ENCODE measurements at regions not wholly inside any gene's neighbourhood (a gene's known extent, or its start where the extent isn't known, plus 50 kb on each side); places are given as distances from the start of the nearest gene placed in this dataset.

DNA sequence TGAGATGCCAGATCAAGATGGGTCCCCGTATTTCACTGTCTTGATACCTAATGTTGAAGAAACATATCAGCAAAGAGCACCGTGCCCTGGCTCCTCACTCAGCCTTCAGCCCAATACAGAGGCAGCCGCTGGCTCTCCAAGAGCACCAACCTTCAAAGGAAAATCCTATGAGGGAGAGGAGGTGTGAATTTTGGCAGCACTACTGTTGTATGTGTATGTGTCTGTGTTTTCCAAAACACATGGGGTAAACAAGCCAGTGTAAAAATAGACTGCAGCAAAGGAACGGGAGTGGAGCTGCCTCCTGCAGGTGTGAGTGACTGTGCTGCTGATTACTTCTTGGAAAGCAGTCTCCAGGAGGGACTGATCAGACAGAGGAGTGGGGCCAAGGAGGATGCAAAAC, 194.0 kb upstream of the CDH5 start:
- TF ChIP-seq, protein P1, sequence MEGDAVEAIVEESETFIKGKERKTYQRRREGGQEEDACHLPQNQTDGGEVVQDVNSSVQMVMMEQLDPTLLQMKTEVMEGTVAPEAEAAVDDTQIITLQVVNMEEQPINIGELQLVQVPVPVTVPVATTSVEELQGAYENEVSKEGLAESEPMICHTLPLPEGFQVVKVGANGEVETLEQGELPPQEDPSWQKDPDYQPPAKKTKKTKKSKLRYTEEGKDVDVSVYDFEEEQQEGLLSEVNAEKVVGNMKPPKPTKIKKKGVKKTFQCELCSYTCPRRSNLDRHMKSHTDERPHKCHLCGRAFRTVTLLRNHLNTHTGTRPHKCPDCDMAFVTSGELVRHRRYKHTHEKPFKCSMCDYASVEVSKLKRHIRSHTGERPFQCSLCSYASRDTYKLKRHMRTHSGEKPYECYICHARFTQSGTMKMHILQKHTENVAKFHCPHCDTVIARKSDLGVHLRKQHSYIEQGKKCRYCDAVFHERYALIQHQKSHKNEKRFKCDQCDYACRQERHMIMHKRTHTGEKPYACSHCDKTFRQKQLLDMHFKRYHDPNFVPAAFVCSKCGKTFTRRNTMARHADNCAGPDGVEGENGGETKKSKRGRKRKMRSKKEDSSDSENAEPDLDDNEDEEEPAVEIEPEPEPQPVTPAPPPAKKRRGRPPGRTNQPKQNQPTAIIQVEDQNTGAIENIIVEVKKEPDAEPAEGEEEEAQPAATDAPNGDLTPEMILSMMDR (IDR thresholded peaks at IDR 0.05; ENCODE audit: insufficient read depth, low read depth, low read length) = no peak
- TF ChIP-seq EZH2 (IDR thresholded peaks at IDR 0.05; ENCODE audit: insufficient read depth, low read length) = no peak
